NCI-H69 (cell line): ENCODE measurements at regions not wholly inside any gene's neighbourhood (a gene's known extent, or its start where the extent isn't known, plus 50 kb on each side); places are given as distances from the start of the nearest gene placed in this dataset.
"Not testable (repeated sequence)": the region's sequence is repeated elsewhere in the genome, so short reads cannot be mapped to it uniquely, and the experiment has no call there.

Experiments
- DNase-seq: peaks from one replicate; lab custom pipeline; 2025; lab: John Stamatoyannopoulos, UW

DNA sequence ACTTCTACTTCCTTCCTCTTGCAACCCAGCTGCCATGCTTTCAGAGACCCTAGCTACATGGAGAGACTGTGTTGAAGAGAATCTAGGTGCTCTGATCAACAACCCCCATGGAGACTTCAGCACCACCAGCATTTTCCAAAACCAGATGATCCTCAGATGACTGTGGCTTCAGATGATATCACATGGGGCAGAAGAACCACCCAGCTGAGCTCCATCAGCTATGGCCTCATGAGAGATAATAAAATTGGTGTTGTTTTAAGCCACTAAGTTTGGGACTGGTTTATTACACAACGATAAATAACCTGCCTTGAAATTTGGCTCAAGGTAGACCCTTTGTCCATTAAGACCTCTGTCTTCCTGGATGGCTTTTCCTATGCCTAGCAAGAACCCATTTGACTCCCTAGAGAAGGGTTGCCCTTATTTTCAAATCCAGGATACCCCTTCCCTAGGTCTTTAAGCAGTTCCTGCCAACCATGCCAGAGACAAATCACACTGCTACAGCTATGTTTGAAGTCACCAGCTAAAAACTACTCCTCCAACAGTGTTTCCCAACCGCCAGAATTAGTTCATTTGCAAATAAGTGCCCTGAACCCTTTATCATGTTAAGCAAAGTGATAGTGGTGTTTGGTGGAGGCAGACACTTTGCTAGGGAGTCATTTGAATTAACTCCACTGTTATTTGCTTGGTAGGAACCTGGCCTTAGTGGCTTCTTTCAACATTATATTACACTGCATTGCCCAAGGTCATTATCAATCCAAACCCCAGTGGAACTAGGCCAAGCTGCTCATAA is 136.9 kb upstream of the PALS2 start:
- DNase-seq = no peak

DNA sequence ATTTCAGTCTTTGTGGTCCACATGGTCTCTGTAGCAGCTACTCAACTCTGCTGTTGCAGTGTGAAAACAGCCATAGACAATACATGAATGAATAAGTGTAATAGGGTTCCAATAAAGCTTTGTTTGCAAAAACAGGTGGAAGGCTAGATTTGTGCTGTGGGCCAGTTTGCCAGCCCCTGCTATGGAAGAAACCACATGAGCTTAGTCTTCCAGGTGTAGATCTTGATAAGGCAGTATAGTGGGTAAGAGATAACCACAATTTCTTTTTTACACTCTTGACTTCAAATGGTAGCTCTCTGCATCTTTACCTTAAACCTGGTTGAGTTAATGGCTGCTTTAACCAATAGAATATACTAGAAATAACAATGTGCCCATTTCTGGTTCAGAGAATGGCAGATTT is 135.0 kb upstream of the PALS2 start:
- no peak for DNase-seq

DNA sequence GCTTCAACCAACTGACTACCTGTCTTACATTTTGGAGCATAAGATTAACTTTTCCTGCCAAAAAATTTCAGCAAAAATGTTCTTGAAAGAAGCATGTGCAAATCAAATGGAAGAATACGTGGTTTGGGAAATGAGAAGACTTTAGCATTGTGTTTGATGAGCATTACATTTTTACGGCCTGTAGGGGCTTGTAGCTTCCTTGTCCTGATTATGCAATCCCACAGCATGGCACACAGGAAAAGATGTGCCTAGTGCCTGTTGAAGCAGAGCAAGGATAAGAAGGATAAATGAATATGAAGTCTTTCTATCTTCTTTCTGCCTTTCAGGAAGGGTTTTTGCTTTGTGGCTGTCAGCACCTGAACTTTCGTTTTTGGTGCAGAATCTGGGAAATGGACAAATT is 134.1 kb upstream of the PALS2 start:
- not testable (repeated sequence) for DNase-seq

DNA sequence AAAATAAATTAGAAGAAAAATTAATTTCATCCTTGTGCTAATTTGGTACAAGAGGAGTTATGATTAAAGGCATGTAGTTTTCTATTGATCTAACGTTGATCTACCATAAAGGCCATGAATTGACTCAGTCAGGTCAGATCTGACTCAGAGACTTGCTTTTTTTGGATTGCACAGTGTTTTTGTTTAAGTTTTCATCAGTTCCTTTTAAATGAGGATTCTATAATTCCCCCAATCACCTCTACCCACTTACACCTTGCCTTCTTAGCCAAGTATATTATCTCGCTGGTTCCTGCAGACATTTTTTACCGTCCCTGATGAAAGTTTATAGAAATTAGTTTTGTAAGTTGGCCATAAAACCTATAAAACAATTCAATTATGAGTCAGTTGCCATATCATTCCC is 132.4 kb upstream of the PALS2 start:
- DNase-seq = no peak

DNA sequence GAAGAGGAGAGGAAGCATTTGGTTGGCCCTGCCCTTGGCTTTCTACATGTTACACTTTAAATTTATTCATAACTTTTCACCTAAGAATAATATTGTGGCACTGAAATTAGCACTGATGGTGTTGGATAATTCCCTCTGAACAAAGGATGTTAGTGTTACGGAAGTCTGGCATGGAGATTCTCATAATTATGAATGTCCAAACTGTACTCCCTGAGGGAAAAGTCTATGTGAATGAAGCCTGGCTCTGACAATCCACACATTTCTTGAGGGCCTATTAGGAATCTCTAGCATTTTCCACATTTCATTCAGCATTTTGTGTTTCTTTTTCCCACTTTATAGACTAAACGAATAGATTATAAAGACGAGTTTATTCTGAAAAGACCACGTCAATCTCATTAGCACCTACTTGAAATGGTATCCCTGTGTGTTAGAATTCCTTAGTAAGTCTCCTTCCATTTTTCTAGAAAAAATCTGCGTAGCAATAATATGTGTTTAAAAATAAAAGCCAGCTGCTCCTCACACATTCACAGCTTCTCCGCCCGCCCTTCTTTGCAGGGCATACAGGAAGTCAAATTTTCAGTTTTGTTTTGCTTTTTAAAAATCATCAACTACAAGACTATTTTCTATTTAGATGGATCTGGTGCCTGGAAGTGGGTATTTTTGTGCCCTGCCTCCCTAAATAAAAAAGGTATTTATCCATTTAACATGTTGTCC is 131.8 kb upstream of the PALS2 start:
- DNase-seq = no peak

DNA sequence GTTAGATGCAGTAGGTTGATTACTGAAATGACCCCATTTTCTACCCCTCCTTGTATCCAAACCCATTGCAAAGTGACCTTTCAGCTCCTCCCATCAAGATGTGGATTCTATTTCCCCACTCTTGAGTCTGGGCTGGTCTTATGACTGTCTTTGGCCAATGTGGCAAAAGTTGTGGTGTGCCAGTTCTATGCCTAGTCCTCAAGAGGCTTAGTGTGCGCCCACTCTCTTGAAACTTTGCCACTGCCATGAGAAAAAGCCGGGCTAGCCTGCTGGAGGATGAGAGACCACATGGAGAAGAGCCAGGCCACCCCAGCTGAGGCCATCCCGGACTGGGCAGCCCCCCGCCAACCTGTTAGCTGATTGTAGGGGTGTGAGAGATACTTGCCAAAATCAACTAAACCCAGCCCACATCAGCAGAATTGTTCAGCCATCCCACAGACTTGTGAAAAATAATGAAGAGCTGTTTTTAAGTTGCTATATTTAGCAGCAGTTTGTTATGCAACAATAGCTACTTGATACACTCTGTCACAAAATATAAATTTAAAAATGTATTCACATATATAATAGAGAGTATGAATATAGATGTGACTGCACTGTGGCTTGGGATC is 131.0 kb upstream of the PALS2 start:
- no peak for DNase-seq

DNA sequence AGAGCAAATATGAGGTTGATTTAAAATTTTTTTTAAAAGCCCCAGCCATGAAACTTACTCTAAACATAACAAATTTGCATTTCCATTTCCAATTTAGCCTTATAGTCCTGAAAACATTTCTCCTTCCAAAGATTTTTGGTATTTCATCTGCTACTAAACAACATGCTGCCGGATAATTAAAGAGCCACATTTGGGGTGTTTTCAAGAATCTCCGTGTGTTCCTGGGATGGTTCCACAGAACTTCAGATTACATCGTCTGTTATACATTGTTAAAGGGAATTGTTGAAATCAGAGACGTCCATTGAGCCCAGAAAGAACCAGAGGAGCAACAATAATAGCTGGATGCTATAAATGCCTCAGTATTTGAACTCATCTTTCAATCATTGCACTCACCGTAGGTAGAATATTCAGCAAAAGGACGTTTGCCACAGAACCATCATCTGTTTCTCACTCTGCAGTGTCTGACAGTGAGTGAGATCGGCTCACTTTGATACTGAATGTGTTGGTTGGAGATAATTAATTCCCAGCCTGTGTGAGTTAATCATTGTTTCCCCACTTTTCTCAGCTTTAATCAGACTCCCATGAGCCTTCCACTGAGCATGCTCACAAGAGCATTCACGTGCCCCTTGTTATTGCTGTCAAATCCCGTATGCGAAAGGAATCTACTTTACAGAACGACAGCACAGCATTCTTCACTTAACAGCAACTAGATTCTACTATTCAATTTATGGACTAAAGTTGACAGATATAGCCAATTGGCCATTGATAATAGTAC is 128.4 kb upstream of the PALS2 start:
- DNase-seq = no peak

DNA sequence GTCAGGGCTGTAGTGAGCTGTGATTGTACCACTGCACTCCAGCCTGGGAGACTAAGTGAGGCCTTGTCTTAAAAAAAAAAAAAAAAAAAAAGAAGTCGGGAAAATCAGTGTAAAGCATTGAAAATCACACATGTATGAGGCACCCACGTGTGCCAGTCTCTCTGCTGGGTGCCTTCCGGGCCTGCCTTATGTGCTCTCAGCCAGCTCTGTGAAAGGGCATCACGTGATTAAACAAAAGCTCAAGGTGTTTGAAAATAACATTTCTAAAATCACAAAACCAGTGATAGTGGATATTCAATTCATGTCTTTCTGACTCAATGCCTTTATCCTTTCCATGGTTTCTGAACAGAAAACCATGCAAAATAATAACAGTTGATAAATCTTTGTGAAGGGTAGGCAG is 125.2 kb upstream of the PALS2 start:
- DNase-seq = no peak

DNA sequence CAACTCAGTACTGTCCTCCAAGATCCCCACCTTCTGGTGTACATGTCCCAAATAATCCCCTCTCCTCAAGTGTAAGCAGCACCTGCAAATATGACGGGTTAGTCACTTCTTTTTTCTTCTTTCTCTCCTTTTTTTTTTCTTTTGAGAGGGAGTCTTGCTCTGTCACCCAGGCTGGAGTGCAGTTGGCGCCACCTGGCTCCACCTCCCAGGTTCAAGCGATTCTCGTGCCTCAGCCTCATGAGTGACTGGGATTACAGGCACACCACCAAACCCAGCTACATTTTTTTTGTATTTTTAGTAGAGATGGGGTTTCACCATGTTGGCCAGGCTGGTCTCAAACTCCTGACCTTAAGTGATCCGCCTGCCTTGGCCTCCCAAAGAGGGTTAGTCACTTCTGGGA is 123.8 kb upstream of the PALS2 start:
- not testable (repeated sequence) for DNase-seq

DNA sequence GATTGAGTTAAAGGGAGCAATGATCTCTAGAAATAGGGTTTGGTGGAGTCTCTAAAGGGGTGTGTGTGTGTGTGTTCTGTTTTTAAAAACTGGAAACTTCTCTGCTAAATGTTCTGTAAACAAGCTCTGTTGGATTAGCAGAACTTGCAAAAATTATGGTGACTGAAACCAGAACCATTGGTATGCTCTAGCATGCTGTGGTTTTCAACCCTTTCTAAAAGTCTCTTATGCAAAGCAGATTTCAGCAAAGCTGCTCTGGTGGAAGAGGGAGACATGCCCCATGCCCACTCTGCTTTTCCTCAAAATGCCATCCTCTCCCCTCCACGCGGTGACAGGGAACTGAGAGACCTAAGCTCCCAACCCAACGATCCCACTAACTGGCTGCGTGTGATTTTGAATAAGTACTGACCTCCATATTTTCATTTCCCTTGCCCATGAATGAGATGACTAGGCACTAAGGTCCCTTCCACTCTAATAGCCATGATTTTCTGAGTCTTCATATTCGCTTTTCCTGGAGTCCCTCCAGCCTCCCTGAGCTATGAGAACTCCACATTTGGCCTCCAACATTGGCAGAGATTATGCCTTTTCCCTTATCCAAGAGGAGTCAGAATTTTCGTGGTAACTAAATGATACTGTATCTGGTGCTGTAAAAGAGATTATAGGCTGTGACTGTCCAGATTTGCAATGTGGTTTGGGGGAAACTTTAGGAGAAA is 117.3 kb upstream of the PALS2 start:
- DNase-seq = no peak

DNA sequence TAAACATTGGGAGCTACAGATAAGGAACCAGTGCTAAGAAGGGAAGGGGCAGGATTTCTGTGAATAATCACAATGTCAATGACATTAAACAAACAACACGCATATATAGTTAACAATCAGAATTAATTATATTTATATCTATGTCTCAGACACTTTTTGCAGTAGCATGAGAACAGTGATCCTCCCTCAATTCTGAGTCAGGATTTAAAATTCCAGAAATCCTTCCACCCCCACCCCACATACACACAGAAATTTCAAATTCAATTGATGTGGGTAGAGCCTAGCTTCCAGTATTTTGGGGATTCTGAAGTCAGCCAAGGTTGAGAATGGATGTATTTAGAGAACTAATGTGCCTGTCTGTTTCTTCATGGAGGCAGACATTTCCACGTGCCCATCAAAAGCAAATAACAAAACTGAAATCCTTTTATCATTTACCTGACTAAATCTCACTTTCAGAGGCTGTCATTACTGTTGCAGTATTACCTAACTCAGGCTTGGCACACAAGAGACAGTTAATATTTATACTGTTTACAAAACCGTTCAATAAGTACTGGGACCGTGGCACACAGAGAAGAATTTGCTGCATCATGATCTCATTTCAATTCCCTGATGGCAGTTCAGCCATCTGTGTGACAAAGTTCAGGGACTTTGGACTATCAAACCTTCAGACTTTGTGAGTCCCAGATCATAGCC is 116.6 kb upstream of the PALS2 start:
- no peak for DNase-seq

DNA sequence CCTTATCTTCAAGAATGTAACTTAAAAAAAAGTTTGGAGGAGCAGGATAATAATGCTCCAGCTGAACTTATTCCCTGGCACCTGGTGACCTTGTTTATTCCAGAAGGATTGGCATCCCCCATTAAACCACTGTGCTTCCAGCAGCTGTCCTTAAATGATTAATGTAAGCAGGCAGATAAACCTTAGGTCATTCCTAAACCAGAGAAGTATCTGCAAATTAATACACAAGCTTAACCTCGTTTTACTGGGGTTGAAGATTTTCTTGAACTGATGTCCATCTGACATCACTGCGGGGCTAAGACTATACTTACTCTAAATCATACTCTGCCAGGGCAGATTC is 116.1 kb upstream of the PALS2 start:
- no peak for DNase-seq

DNA sequence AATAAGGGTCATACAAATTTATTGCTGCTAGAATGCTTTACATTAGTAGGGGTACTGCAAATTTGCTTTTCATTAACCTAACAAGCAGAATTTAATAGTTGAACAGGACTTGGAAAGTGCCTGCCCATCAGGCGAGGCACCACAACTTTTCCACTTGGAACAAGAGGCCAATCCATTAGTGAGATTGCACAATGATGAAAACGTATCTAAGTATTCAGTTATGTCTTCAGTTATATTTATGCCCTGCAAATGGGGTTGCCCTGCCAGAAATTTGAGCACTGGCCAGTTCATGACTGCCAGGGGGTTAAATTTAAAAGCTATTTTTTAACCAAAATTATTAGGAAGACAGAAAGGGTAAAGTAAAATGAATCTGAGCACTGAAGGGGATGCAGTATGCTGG is 111.1 kb upstream of the PALS2 start:
- DNase-seq = no peak

DNA sequence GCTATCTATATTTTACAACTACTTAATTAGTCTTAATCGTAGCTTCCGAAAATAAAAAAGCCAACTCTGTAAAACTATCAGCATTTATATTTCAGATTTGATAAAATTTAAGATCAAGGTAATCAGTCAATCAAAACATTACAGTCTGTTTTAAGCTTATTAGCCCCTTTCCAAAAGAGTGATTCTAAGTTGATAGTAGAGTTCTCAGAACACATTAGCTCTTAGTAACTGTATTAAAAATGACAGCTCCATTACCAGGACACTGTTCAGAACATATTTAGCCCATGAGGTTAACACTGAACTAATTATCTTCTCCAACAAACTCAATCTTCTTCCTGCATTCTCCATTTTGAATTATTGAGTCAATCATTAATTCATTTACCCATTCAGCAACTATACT is 110.3 kb upstream of the PALS2 start:
- no peak for DNase-seq

DNA sequence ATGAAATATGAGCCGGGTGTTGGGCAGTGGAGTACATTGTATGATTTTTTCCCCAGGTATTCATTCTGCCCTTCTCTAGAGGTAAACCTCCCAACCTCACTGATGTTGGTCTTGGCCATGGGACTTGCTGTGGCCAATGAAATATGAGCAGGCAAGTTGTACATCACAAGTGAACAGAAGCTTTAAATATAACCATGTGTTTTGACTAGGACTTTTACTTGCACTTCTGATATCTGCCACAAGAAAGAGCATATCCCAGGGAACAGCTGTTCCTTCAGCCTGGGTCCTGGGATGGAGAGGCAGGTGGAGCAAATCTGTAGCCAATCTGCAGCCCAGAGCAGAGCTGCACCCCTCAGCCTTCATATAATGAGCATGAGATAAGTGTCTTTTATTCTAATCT is 109.8 kb upstream of the PALS2 start:
- DNase-seq = no peak

DNA sequence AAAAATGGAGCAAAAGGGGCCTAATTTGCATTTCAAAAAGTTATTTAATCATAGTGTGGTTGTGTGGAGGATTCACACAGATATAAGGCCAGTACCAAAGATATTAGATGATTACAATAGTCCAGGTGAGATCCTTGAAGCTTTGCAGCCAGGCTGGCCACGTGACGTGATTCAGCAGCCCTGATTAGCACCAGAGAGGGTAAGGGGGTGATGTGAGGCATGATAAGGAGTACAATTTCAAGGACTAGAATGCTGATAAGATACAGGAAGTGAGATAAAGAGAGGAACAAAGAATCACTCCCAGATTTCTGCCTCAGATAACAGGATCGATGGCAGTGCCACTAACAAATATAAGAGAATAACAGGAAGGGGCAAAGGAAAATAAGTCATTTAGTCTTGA is 108.4 kb upstream of the PALS2 start:
- no peak for DNase-seq

DNA sequence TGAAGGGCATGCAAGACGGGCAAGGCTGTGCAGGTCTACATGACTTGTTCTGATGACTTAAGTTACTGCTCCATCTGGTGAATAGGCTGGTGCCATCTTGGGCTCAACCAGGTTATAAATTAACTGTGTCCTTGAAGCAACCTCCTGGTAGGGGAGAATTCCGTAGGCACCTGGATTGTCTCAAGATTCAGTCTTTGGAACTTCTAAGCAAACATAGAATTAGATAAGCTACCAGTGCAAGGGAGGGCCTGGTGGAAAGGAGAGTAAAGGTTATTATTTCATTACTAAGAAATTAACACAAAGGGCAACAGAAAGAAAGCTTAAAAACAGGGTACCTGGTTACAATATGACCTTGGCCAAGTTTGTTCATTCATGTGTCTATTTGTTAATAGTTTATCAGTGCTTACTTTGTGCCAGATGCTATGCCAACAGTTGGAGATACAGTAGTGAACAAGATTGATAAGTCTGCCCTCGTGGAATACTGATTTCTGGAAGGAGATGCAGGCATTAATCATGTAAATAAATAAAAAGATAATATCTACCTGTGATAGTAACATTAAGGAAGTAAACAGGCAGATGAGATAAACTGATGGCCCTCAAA is 107.0 kb upstream of the PALS2 start:
- no peak for DNase-seq

DNA sequence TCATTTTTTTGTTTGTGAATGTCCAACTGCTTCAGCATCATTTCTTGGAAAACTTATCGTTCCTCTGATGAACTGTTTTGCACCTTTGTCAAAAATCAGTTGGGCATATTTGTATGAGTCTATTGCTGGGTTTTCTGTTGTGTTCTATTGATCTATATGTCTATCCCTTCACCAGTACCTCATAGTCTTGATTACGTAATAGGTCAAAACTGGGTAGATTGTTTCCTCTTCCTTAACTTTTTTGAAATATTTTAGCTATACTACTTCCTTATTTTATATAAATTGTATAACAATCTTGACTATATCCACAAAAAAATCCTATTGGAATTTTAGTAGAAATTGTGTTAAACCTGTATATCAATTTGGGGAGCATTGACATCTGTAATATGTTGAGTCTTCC is 104.1 kb upstream of the PALS2 start:
- no peak for DNase-seq

DNA sequence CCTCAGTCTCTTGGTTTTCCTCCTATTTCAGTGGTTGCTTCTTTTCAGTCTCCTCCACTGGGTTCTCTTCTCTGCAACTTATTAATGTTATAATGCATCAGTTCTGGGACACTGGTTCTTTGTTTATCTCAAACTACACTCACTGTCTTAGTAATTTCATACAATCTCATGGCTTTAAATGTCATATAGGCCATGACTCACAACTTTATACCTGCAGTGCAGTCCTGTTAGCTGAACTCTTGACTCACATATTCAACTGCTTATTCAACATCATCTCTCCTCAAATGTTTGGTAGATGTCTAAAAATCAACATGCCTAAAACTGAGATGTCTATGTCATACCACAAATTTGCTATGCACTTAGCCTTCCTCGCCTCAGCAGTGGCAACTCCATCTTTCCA is 101.2 kb upstream of the PALS2 start:
- DNase-seq = no peak

DNA sequence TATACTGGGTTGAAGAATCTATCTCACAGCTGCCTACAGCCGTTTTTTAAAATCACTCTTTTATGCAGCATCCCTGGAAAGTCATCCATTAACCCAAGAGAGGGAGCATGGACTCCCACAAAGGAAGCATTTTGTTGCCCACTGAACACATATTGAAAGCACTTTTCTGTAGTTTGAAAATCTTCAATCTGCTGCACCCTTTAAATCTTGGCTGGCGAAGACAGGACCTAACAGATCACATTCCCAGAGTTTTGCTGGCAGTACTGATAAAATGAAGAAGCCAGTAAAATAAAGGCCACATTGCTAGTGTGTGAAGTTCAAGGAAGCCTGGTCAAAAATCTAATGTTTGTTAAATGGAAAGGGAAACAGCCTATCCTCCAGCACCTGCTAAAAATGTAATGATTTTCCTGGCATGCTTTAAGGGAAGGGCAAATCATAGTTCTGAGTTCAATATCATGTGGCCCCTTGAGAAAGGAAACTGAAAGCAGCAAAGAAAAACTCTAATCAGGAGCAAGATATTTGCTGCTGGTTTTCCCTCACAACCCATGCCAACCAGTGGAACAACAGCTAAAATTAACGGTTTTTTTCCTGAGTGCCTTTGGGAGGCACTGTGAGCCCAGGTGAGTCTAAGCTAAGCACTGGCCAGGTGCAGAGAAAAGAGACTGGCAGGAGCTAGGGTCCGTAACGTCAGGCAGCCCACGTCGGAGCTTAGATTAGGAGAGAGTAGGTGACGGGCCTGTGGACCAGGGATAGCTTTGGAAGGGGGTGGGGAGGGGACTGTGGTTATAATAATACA is 97.9 kb upstream of the PALS2 start:
- DNase-seq = no peak
